Mammary epithelial cell (primary cell): ENCODE measurements at regions not wholly inside any gene's neighbourhood (a gene's known extent, or its start where the extent isn't known, plus 50 kb on each side); places are given as distances from the start of the nearest gene placed in this dataset.

Experiments
- CTCF ChIP-seq, 2 donors: IDR thresholded peaks in 1 of 2; conservative IDR thresholded peaks in 1 of 2; 2 replicates each; pipeline ENCODE4 v1.5.1; 2011 to 2012; ENCODE audit warnings: inconsistent platforms in 2 of 2, low read length in 2 of 2, mild to moderate bottlenecking in 2 of 2, control low read depth in 1 of 2, low read depth in 1 of 2; ENCODE audit not compliant: insufficient read depth in 1 of 2; ENCODE audit errors: extremely low read depth in 1 of 2
- EZH2 ChIP-seq: IDR thresholded peaks from 2 replicates; pipeline ENCODE4 v1.6.1; 2012; ENCODE audit warnings: low read length, inconsistent platforms, borderline replicate concordance

DNA sequence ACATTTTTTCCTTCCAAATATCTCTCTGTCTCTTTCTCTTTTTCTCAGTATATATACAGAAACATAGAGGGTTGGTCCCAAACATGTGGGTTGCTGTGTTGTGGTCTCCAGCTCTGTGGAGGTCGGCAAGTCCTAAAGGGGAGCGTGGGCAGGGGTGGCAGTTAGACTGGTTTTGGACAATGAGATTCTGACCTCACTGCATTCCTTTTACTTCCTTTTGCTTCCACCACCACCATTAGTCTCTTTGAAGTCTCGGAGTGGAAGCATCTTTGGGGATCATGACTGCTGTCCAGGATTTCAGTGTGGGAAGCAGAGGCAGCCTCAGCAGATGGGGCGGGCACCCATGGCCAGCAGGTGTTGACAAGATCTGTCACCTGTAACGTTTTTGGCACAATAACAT lies 1091.8 kb downstream of the RAPGEF2 start:
- TF ChIP-seq CTCF (conservative IDR thresholded peaks at IDR 0.05 in 1 of 2, IDR thresholded peaks at IDR 0.05 in 1 of 2; ENCODE audit: extremely low read depth in 1 of 2, insufficient read depth in 1 of 2, low read depth in 1 of 2, low read length in 2 of 2) (no peak), EZH2 (no peak)
